ENCODE measurements at regions not wholly inside any gene's neighbourhood (a gene's known extent, or its start where the extent isn't known, plus 50 kb on each side); places are given as distances from the start of the nearest gene placed in this dataset.

- Histone ChIP-seq H3K36me3 (ENCODE audit: insufficient read depth, low read length, poor library complexity, severe bottlenecking) (no peaks in the 10 kb centered on the region), H3K9me3 (ENCODE audit: low read depth, low read length, poor library complexity, severe bottlenecking) (no peaks in the 10 kb centered on the region), H3K4me3 (ENCODE audit: low read depth, low read length, poor library complexity, severe bottlenecking) (no peak overlapping the region), H3K27ac (ENCODE audit: low read depth, low read length, poor library complexity, severe bottlenecking) (no peak overlapping the region), H3K4me1 (ENCODE audit: insufficient read depth, low read length, poor library complexity, severe bottlenecking) (no peaks in the 10 kb centered on the region), H3K27me3 (replicated peaks; ENCODE audit: insufficient read depth, low read depth, low read length, poor library complexity) (peaks cover 33% of the 10 kb centered on the region)
- TF ChIP-seq EZH2 (IDR thresholded peaks at IDR 0.05; ENCODE audit: borderline replicate concordance, low read depth, low read length, poor library complexity, severe bottlenecking), result no peak
- BruUV-seq (replicated peaks), result no TSS peak
- ChIA-PET CTCF (no interaction called here), POLR2A (ENCODE audit: low non-redundant PET) (no interaction called here)
- no peak for DNase-seq (ENCODE audit: low spot score)
- intact Hi-C loops (cut with micrococcal nuclease; ENCODE audit: unreplicated experiment), result no loop called here
Measured at GRCh38 chr1:60516996-60517395, 443.4 kb upstream of the C1orf87 start.

GRCh38 chr1:60510162-60510561 is 436.6 kb upstream of the C1orf87 start:
- CTCF ChIA-PET, result no interaction called here
- TF ChIP-seq CTCF (conservative IDR thresholded peaks at IDR 0.05; ENCODE audit: low read depth, low read length), result no peak
- TF ChIP-seq EZH2 (IDR thresholded peaks at IDR 0.05; ENCODE audit: borderline replicate concordance, low read depth, low read length, poor library complexity, severe bottlenecking), result no peak
- DNase-seq (ENCODE audit: low spot score), result no peak
- POLR2A ChIA-PET (ENCODE audit: low non-redundant PET), result no interaction called here
- intact Hi-C loops (cut with micrococcal nuclease; ENCODE audit: unreplicated experiment), result no loop called here
- H3K9me3 ChIP-seq (ENCODE audit: low read depth, low read length, poor library complexity, severe bottlenecking), result no peaks in the 10 kb centered on the region
- H3K27ac ChIP-seq (ENCODE audit: low read depth, low read length, poor library complexity, severe bottlenecking), result no peak overlapping the region
- H3K4me3 ChIP-seq (ENCODE audit: low read depth, low read length, poor library complexity, severe bottlenecking), result no peak overlapping the region
- H3K27me3 ChIP-seq (replicated peaks; ENCODE audit: insufficient read depth, low read depth, low read length, poor library complexity), result peaks cover 47% of the 10 kb centered on the region
- BruUV-seq (replicated peaks), result no TSS peak
- H3K4me1 ChIP-seq (ENCODE audit: insufficient read depth, low read length, poor library complexity, severe bottlenecking), result no peaks in the 10 kb centered on the region
- no peaks in the 10 kb centered on the region for H3K36me3 ChIP-seq (ENCODE audit: insufficient read depth, low read length, poor library complexity, severe bottlenecking)

- TF ChIP-seq CTCF (conservative IDR thresholded peaks at IDR 0.05; ENCODE audit: low read depth, low read length), result no peak
- no peak for TF ChIP-seq EZH2 (IDR thresholded peaks at IDR 0.05; ENCODE audit: borderline replicate concordance, low read depth, low read length, poor library complexity, severe bottlenecking)
- no peak for DNase-seq (ENCODE audit: low spot score)
- ChIA-PET POLR2A (ENCODE audit: low non-redundant PET) (interaction anchor here (0.6 kb wide), 1 partner anchor 31 kb away, joined by 5 read pairs; no protein-coding TSS in a partner anchor), CTCF (no interaction called here)
- no peaks in the 10 kb centered on the region for H3K9me3 ChIP-seq (ENCODE audit: low read depth, low read length, poor library complexity, severe bottlenecking)
- H3K4me3 ChIP-seq (ENCODE audit: low read depth, low read length, poor library complexity, severe bottlenecking), result no peak overlapping the region
- BruUV-seq (replicated peaks), result no TSS peak
- H3K27ac ChIP-seq (ENCODE audit: low read depth, low read length, poor library complexity, severe bottlenecking), result no peak overlapping the region
- intact Hi-C loops (cut with micrococcal nuclease; ENCODE audit: unreplicated experiment), result loop anchor here (10.0 kb wide), 1 partner anchor 350 kb away; no protein-coding TSS in a partner anchor
- H3K4me1 ChIP-seq (ENCODE audit: insufficient read depth, low read length, poor library complexity, severe bottlenecking), result no peaks in the 10 kb centered on the region
- no peaks in the 10 kb centered on the region for H3K36me3 ChIP-seq (ENCODE audit: insufficient read depth, low read length, poor library complexity, severe bottlenecking)
- peaks cover 89% of the 10 kb centered on the region for H3K27me3 ChIP-seq (replicated peaks; ENCODE audit: insufficient read depth, low read depth, low read length, poor library complexity)
Measured at GRCh38 chr1:60504206-60504840, 430.8 kb upstream of the C1orf87 start.

Data from A673 (cell line).